GM23338 (cell line): ENCODE measurements at regions not wholly inside any gene's neighbourhood (a gene's known extent, or its start where the extent isn't known, plus 50 kb on each side); places are given as distances from the start of the nearest gene placed in this dataset.

Experiments
- CREB1 ChIP-seq: fragments of 250-450 bp; sonication (Bioruptor Pico); IDR thresholded peaks from 2 replicates; pipeline ENCODE4 v1.5.0; 2020; ENCODE audit warnings: low read depth, mild to moderate bottlenecking, moderate library complexity
- CTCF ChIP-seq, 2 experiments: fragments of 200-600 bp in 1 of 2; sonication (generic) in 1 of 2; conservative IDR thresholded peaks; 2 replicates each; pipeline versions ENCODE4 v1.5.1 to v1.6.1; 2016 to 2017; ENCODE audit warnings: antibody characterized with exemption in 2 of 2, low read depth in 2 of 2, mild to moderate bottlenecking in 2 of 2, moderate library complexity in 1 of 2
- ETS1 ChIP-seq: IDR thresholded peaks from 2 replicates; pipeline ENCODE4 v1.6.1; 2016; ENCODE audit warnings: antibody characterized with exemption
- EZH2phosphoT487 ChIP-seq: fragments of 200-600 bp; sonication (generic); IDR thresholded peaks from one replicate; pipeline ENCODE4 v1.8.1; 2018; ENCODE audit warnings: antibody characterized with exemption; ENCODE audit not compliant: unreplicated experiment
- JUNB ChIP-seq: IDR thresholded peaks from one replicate; pipeline ENCODE4 v1.6.1; 2016; ENCODE audit warnings: antibody characterized with exemption; ENCODE audit not compliant: unreplicated experiment
- NANOG ChIP-seq: IDR thresholded peaks from 2 replicates; pipeline ENCODE4 v1.6.1; 2016; ENCODE audit warnings: antibody characterized with exemption, borderline replicate concordance
- POLR2AphosphoS5 ChIP-seq: IDR thresholded peaks from 2 replicates; pipeline ENCODE4 v1.6.1; 2016; ENCODE audit warnings: antibody characterized with exemption, low read depth
- REST ChIP-seq: IDR thresholded peaks from one replicate; pipeline ENCODE4 v1.6.1; 2018; ENCODE audit warnings: antibody characterized with exemption; ENCODE audit not compliant: unreplicated experiment
- STAT1 ChIP-seq: IDR thresholded peaks from one replicate; pipeline ENCODE4 v1.6.1; 2016; ENCODE audit warnings: antibody characterized with exemption; ENCODE audit not compliant: unreplicated experiment
- ZNF114 ChIP-seq: fragments of 250-450 bp; sonication (Bioruptor Pico); IDR thresholded peaks from 2 replicates; pipeline ENCODE4 v1.5.0; 2020; ENCODE audit warnings: mild to moderate bottlenecking, moderate library complexity
- ZNF331 ChIP-seq: fragments of 250-450 bp; sonication (Bioruptor Pico); IDR thresholded peaks from 2 replicates; pipeline ENCODE4 v1.5.0; 2020; ENCODE audit warnings: low read depth, mild to moderate bottlenecking, moderate library complexity
- ZNF462 ChIP-seq: fragments of 250-450 bp; sonication (Bioruptor Pico); IDR thresholded peaks from 2 replicates; pipeline ENCODE4 v1.5.0; 2020; ENCODE audit warnings: mild to moderate bottlenecking, moderate library complexity

- TF ChIP-seq ZNF462 (no peak), STAT1 (no peak), REST (no peak), ZNF331 (CRISPR knock-in tag) (no peak), EZH2phosphoT487 (no peak), JUNB (no peak), ZNF114 (no peak), POLR2AphosphoS5 (no peak), ETS1 (no peak), CTCF (conservative IDR thresholded peaks at IDR 0.05; ENCODE audit: low read depth in 2 of 2) (no peak), NANOG (no peak), CREB1 (CRISPR knock-in tag) (no peak)
Observed at GRCh38 chr11:134818516-134818915, 406.5 kb upstream of the B3GAT1 start (continued).
